HFFc6 (cell line): ENCODE measurements at regions not wholly inside any gene's neighbourhood (a gene's known extent, or its start where the extent isn't known, plus 50 kb on each side); places are given as distances from the start of the nearest gene placed in this dataset.

Experiments used
- DNase-seq: peaks from one replicate; pipeline ENCODE4 v3.0.0-alpha.2; 2018
- H3K27ac Mint-ChIP-seq: 2 replicates; pipeline ENCODE4 v1.8.0; 2020; ENCODE audit warnings: mild to moderate bottlenecking, mixed read lengths
- H3K27me3 Mint-ChIP-seq: 2 replicates; pipeline ENCODE4 v1.8.0; 2021; ENCODE audit warnings: mild to moderate bottlenecking, moderate library complexity, mixed read lengths; ENCODE audit not compliant: insufficient read depth
- H3K36me3 Mint-ChIP-seq: 2 replicates; pipeline ENCODE4 v1.8.0; 2021; ENCODE audit warnings: low read depth, mixed read lengths
- H3K4me1 Mint-ChIP-seq: 2 replicates; pipeline ENCODE4 v1.8.0; 2020; ENCODE audit warnings: low read depth, mixed read lengths
- H3K4me3 Mint-ChIP-seq: 2 replicates; pipeline ENCODE4 v1.8.0; 2020; ENCODE audit warnings: mild to moderate bottlenecking, moderate library complexity, mixed read lengths
- H3K9me3 Mint-ChIP-seq: 2 replicates; pipeline ENCODE4 v1.8.0; 2020; ENCODE audit warnings: mild to moderate bottlenecking, mixed read lengths
- TF ChIP-seq, protein P1 (sequence below): fragments of 200-600 bp; sonication (generic); IDR thresholded peaks from 2 replicates; pipeline ENCODE4 v1.5.0; 2021; ENCODE audit warnings: antibody characterized with exemption, mild to moderate bottlenecking

DNA sequence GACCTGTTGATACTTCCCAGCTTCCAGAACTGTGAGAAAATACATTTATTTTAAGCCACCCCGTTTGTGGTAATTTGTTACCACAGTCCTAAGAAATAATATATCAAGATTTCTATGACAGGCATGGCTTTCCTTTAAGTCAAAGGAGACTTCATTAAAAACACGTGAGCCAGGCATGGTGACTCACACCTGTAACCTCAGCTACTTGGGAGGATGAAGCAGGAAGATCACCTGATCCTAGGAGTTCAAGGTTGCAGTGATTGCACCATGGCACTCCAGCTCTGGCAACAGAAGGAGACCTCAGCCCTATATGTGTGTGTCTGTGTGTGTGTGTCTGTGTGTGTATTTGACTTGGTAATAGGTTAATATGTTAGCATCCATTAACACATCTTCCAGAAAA lies 69.8 kb upstream of the SCN7A start:
- TF ChIP-seq, protein P1, sequence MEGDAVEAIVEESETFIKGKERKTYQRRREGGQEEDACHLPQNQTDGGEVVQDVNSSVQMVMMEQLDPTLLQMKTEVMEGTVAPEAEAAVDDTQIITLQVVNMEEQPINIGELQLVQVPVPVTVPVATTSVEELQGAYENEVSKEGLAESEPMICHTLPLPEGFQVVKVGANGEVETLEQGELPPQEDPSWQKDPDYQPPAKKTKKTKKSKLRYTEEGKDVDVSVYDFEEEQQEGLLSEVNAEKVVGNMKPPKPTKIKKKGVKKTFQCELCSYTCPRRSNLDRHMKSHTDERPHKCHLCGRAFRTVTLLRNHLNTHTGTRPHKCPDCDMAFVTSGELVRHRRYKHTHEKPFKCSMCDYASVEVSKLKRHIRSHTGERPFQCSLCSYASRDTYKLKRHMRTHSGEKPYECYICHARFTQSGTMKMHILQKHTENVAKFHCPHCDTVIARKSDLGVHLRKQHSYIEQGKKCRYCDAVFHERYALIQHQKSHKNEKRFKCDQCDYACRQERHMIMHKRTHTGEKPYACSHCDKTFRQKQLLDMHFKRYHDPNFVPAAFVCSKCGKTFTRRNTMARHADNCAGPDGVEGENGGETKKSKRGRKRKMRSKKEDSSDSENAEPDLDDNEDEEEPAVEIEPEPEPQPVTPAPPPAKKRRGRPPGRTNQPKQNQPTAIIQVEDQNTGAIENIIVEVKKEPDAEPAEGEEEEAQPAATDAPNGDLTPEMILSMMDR: no peak
- DNase-seq: no peak
- H3K27ac Mint-ChIP-seq: no peak overlapping the region
- H3K9me3 Mint-ChIP-seq: no peaks in the 10 kb centered on the region
- peaks cover 2% of the 10 kb centered on the region; the same call in 1 of the 2 replicates for H3K27me3 Mint-ChIP-seq
- no peaks in the 10 kb centered on the region; the same call in 1 of the 2 replicates for H3K4me1 Mint-ChIP-seq
- no peak overlapping the region for H3K4me3 Mint-ChIP-seq
- H3K36me3 Mint-ChIP-seq: no peaks in the 10 kb centered on the region

DNA sequence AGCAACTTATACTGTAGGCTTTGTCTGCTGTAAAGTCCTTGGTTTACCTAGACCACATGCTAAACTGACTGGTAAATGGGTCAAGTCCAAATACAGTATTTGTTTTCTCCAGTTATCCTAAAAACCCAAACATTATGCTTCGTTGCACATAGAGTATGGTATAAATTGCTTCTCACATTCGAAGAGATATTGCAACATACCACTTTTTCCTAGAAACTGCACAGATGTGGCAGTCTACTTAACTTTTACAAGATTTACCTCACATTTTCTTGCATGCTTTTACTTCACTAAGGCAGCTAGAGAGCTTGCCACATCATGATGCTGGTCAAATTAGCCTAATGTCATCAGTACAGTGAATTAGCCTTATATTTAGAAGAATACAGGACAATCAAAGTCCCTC lies 66.0 kb upstream of the SCN7A start:
- Mint-ChIP-seq H3K4me1 (no peaks in the 10 kb centered on the region), H3K36me3 (no peaks in the 10 kb centered on the region), H3K4me3 (no peak overlapping the region), H3K27me3 (peaks cover 2% of the 10 kb centered on the region; the same call in 1 of the 2 replicates), H3K9me3 (no peaks in the 10 kb centered on the region), H3K27ac (no peak overlapping the region)
- TF ChIP-seq, protein P1: no peak
- no peak for DNase-seq

DNA sequence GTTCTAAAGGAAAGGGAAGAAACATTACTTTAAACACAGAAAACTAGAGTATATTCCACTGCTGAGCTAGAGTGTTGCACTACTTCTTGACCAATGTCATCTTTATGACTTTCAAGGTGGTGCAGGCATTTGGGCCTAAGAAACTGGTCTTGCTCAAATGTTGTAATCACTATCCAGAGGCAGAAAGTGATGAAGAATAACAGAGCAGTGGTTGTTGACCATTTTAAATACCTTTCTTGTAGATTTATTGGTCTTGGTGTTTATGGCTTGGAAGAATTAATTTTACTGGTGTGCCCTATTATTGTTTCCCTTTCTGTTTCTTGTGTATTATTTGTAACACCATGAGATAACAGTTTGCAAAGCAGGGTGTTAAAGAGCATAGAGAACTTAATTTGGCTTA lies 56.9 kb upstream of the SCN7A start:
- no peaks in the 10 kb centered on the region; the same call in 1 of the 2 replicates for H3K4me1 Mint-ChIP-seq
- no peaks in the 10 kb centered on the region; the same call in none of the 2 replicates for H3K27me3 Mint-ChIP-seq
- no peaks in the 10 kb centered on the region for H3K36me3 Mint-ChIP-seq
- TF ChIP-seq, protein P1: no peak
- no peak overlapping the region for H3K27ac Mint-ChIP-seq
- H3K4me3 Mint-ChIP-seq: no peak overlapping the region
- no peaks in the 10 kb centered on the region for H3K9me3 Mint-ChIP-seq
- no peak for DNase-seq

DNA sequence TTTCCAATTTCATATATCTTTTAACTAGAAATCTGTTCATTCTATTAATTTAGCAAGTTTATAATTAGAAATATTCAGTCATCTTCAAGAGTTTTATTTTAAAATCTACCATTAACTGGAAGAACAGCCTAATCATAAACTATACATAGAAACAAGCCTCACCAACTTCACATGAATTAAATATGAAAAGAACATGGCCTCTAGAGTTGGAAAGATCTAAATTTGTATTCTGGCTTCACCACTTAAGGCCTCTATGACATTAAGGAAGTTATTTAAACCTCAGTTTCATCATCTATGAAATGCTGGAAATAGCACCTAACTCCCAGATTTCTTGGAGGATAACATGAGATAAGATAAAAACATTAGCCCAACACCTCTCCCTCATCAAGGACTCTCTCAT lies 51.4 kb upstream of the SCN7A start:
- no peaks in the 10 kb centered on the region for H3K4me1 Mint-ChIP-seq
- H3K4me3 Mint-ChIP-seq: no peak overlapping the region
- TF ChIP-seq, protein P1: no peak
- H3K27me3 Mint-ChIP-seq: peaks cover 2% of the 10 kb centered on the region; the same call in 1 of the 2 replicates
- no peak for DNase-seq
- no peak overlapping the region for H3K27ac Mint-ChIP-seq
- no peaks in the 10 kb centered on the region for H3K36me3 Mint-ChIP-seq
- H3K9me3 Mint-ChIP-seq: no peaks in the 10 kb centered on the region
